ENCODE measurements at regions not wholly inside any gene's neighbourhood (a gene's known extent, or its start where the extent isn't known, plus 50 kb on each side); places are given as distances from the start of the nearest gene placed in this dataset.

DNA sequence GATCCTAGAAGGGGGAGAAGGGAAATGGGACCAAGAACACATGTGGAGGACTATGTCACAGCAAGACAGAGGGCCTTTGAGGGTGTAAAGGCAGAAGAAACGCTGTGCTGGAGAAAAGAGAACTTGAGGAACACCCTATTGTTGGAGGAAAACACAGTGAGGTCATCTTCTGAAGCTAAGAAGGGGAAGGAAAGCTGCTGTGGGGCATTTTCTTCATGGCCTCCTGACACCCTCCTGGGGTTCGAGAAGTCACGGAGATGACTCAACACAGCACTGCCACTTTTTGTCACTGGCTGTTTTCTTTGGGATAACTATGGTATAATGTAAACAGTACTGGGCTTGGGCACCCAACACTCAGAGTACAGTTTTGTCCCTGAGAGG, 492.6 kb upstream of the CADM1 start:
- TF ChIP-seq, protein P1, sequence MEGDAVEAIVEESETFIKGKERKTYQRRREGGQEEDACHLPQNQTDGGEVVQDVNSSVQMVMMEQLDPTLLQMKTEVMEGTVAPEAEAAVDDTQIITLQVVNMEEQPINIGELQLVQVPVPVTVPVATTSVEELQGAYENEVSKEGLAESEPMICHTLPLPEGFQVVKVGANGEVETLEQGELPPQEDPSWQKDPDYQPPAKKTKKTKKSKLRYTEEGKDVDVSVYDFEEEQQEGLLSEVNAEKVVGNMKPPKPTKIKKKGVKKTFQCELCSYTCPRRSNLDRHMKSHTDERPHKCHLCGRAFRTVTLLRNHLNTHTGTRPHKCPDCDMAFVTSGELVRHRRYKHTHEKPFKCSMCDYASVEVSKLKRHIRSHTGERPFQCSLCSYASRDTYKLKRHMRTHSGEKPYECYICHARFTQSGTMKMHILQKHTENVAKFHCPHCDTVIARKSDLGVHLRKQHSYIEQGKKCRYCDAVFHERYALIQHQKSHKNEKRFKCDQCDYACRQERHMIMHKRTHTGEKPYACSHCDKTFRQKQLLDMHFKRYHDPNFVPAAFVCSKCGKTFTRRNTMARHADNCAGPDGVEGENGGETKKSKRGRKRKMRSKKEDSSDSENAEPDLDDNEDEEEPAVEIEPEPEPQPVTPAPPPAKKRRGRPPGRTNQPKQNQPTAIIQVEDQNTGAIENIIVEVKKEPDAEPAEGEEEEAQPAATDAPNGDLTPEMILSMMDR (IDR thresholded peaks at IDR 0.05; ENCODE audit: control extremely low read depth, extremely low read depth, low read depth, missing control alignments): no peak
- CTCF ChIA-PET: no interaction called here
- POLR2A ChIA-PET: no interaction called here
- DNase-seq (ENCODE audit: extremely low spot score): no peak

DNA sequence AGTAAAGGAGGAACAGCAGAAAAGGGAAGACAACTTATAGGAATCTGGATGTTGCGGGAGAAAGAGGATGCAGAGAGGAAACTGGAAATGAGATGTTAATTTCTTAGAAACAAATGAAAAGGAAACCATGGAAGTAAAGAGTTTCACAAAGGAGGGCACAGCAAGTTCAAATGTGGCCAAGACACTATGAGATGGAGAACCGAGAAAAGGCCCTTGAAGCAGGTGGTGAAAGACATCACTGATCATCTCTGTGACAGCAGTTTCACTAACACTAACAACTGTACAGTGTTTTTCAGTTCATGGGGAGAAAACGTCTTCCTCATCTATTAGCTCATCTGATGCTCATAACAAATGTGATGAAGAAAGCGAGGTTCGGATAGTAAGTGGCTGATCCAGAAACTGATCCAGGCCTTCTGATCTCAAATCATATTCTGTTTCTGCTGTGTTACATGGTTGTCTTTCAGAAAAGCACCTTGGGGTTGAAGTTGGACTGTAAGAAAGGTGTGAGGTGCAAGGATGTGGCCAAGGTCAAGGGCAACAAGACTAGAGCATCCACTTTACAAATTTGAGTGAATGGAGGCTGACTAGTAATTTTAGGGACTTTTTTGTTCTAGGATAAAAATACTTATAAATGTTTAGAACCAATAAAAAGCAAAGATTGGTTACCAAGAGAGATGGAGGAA, 492.1 kb upstream of the CADM1 start:
- POLR2A ChIA-PET: no interaction called here
- TF ChIP-seq, protein P1 (IDR thresholded peaks at IDR 0.05; ENCODE audit: control extremely low read depth, extremely low read depth, low read depth, missing control alignments): no peak
- peak; percentile 78 for DNase-seq (ENCODE audit: extremely low spot score)
- CTCF ChIA-PET: no interaction called here

DNA sequence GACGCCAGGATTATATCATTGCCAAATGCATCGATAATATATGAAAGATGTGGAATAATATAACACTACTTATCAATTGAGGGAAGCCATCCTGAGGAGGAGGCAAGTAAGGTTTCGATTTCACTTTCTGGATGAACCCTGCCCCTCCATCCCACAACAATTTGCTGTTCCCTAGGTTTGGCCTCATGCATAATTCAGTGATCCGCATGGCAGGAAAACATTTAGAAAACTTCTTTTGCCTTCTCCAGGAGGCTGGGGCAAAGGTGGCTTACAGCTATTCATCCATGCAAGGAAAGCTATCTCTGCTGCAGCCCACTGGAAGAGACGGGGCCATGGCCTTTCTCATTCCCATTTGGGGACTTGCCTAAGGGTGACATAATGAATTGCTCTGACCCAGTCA, 489.4 kb upstream of the CADM1 start:
- DNase-seq (ENCODE audit: extremely low spot score): no peak
- TF ChIP-seq, protein P1 (IDR thresholded peaks at IDR 0.05; ENCODE audit: control extremely low read depth, extremely low read depth, low read depth, missing control alignments): no peak
- ChIA-PET POLR2A (no interaction called here), CTCF (no interaction called here)

DNA sequence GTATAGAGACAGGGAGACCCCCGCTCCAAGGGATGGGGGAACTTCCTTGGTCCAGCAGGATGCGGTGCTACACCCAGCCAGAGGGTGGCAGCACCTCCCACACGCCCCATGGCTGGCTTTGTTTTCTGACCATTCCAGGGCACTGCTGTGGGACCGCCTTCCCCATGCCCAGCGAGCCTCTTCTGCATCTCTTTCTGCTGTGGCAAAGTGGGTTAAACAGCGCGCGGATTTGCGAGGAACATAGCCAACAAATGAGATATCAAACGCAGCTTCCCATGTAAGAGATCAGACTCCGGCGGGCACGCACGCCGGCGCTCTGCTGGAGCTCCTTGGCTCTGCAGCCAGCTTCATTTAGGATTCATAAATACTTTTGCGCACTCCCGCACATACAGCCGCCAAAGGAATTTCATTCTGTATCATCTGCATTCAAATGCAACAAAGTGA, 485.8 kb upstream of the CADM1 start:
- DNase-seq (ENCODE audit: extremely low spot score): peak; percentile 69
- ChIA-PET POLR2A (no interaction called here), CTCF (interaction anchor here (1.1 to 3.8 kb wide), 19 partner anchors 8 to 105 kb away, joined by 3 to 20 read pairs (median 4); no protein-coding TSS in a partner anchor)
- TF ChIP-seq, protein P1 (IDR thresholded peaks at IDR 0.05; ENCODE audit: control extremely low read depth, extremely low read depth, low read depth, missing control alignments): peak; percentile 67

DNA sequence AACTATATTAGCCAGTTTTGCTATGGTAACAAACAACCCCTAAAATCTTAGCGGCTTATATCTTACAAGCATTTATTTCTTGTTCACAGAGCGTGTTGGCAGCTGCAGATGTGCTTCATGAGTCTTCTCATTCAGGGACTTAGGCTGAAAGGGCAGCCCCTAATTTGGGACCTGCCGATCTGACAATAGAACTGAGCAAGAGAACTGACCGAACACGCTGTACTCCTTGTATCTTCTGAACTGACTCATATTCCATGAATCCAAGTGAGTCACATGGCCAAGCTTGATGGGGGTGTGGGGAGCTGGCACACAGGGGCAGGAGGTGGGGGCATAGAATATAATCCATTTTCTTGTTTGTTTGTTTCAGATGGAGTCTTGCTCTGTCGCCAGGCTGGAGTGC, 481.7 kb upstream of the CADM1 start:
- POLR2A ChIA-PET: no interaction called here
- no peak for DNase-seq (ENCODE audit: extremely low spot score)
- TF ChIP-seq, protein P1 (IDR thresholded peaks at IDR 0.05; ENCODE audit: control extremely low read depth, extremely low read depth, low read depth, missing control alignments): no peak
- CTCF ChIA-PET: interaction anchor here (0.8 to 1.5 kb wide), 4 partner anchors 12 to 87 kb away, joined by 3 to 4 read pairs (median 3); no protein-coding TSS in a partner anchor

DNA sequence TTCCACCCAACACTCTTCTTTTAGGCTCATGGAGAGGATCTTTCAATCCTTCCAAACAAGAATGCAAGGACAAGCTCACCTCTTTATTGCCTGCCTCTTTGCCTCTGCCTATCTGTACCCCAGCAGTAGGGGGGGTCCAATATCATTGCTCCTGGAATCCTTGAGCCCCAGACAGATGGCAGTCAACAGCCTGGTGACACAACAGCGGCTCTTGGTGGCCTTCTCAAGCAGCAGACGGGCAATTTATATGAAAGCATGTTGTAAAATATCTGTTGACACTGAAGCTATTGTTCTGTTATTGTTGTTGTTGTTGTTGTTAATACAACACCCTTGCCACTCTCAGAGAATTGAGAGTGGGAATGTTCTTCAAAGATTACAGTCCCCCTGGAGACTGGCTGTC, 480.0 kb upstream of the CADM1 start:
- CTCF ChIA-PET: interaction anchor here (0.7 to 1.9 kb wide), 3 partner anchors 24 to 87 kb away, joined by 3 to 5 read pairs (median 3); no protein-coding TSS in a partner anchor
- TF ChIP-seq, protein P1 (IDR thresholded peaks at IDR 0.05; ENCODE audit: control extremely low read depth, extremely low read depth, low read depth, missing control alignments): no peak
- POLR2A ChIA-PET: no interaction called here
- no peak for DNase-seq (ENCODE audit: extremely low spot score)

Measured in GM10248 (cell line).